Testis (tissue), 2 donors: ENCODE measurements at regions not wholly inside any gene's neighbourhood (a gene's known extent, or its start where the extent isn't known, plus 50 kb on each side); places are given as distances from the start of the nearest gene placed in this dataset.

Experiments used
- CTCF ChIP-seq, 3 experiments: fragments of 450-650 bp in 2 of 3; fragments of 200-600 bp in 1 of 3; sonication (generic) in 1 of 3; IDR thresholded peaks; one replicate each; pipeline ENCODE4 v1.5.1; 2016 to 2019; ENCODE audit warnings: antibody characterized with exemption in 3 of 3, mild to moderate bottlenecking in 2 of 3, moderate library complexity in 1 of 3
- POLR2A ChIP-seq: fragments of 450-650 bp; IDR thresholded peaks from one replicate; pipeline ENCODE4 v1.6.1; 2017; ENCODE audit warnings: antibody characterized with exemption, mild to moderate bottlenecking, moderate library complexity

- no peak for TF ChIP-seq CTCF (IDR thresholded peaks at IDR 0.05)
- TF ChIP-seq POLR2A: no peak
These were observed 356.3 kb upstream of the CDH20 start for GRCh38 chr18:60976976-60977375.
